Nephron progenitor cell (in vitro differentiated cells): ENCODE measurements at regions not wholly inside any gene's neighbourhood (a gene's known extent, or its start where the extent isn't known, plus 50 kb on each side); places are given as distances from the start of the nearest gene placed in this dataset.
A peak's percentile ranks its signal among the peaks of the same experiment; 100 is the strongest.

Source experiments
- DNase-seq: peaks from one replicate; pipeline ENCODE4 v3.0.0; 2021
- H3K27ac Mint-ChIP-seq: 2 replicates; pipeline ENCODE4 v1.8.0; 2021; ENCODE audit warnings: mild to moderate bottlenecking, moderate library complexity, mixed read lengths
- H3K27me3 Mint-ChIP-seq: 2 replicates; pipeline ENCODE4 v1.8.0; 2021; ENCODE audit warnings: mild to moderate bottlenecking, low read depth, mixed read lengths; ENCODE audit not compliant: poor library complexity
- H3K36me3 Mint-ChIP-seq: 2 replicates; pipeline ENCODE4 v1.8.0; 2021; ENCODE audit warnings: low read depth, mixed read lengths
- H3K4me1 Mint-ChIP-seq: 2 replicates; pipeline ENCODE4 v1.8.0; 2021; ENCODE audit warnings: mixed read lengths
- H3K4me3 Mint-ChIP-seq: 2 replicates; pipeline ENCODE4 v1.8.0; 2021; ENCODE audit warnings: mild to moderate bottlenecking, moderate library complexity, mixed read lengths
- H3K9me3 Mint-ChIP-seq: 2 replicates; pipeline ENCODE4 v1.8.0; 2021; ENCODE audit warnings: mild to moderate bottlenecking, moderate library complexity, mixed read lengths
- CTCF ChIP-seq: fragments of 200-600 bp; sonication (generic); IDR thresholded peaks from 2 replicates; pipeline ENCODE4 v1.5.0; 2021; ENCODE audit warnings: antibody characterized with exemption

GRCh38 chr12:127052511-127053232 lies 1214.3 kb upstream of the TMEM132C start:
- Mint-ChIP-seq H3K27me3 (peaks cover 3% of the 10 kb centered on the region), H3K9me3 (peaks cover 8% of the 10 kb centered on the region), H3K4me3 (no peak overlapping the region), H3K4me1 (no peaks in the 10 kb centered on the region), H3K36me3 (no peaks in the 10 kb centered on the region), H3K27ac (no peak overlapping the region)
- DNase-seq = no peak
- TF ChIP-seq CTCF = no peak

GRCh38 chr12:127054531-127054930 lies 1212.4 kb upstream of the TMEM132C start:
- no peak for DNase-seq
- Mint-ChIP-seq H3K4me3 (no peak overlapping the region), H3K36me3 (no peaks in the 10 kb centered on the region), H3K4me1 (no peaks in the 10 kb centered on the region), H3K27me3 (peaks cover 3% of the 10 kb centered on the region), H3K27ac (no peak overlapping the region), H3K9me3 (no peaks in the 10 kb centered on the region)
- TF ChIP-seq CTCF = no peak

GRCh38 chr12:127060310-127060847 lies 1206.6 kb upstream of the TMEM132C start:
- H3K27me3 Mint-ChIP-seq = peaks cover 3% of the 10 kb centered on the region
- H3K36me3 Mint-ChIP-seq = no peaks in the 10 kb centered on the region
- peak overlapping the region; percentile 50 for H3K27ac Mint-ChIP-seq
- no peak for TF ChIP-seq CTCF
- no peaks in the 10 kb centered on the region for H3K9me3 Mint-ChIP-seq
- DNase-seq = no peak
- no peak overlapping the region for H3K4me3 Mint-ChIP-seq
- H3K4me1 Mint-ChIP-seq = no peaks in the 10 kb centered on the region

- H3K27me3 Mint-ChIP-seq = no peaks in the 10 kb centered on the region
- no peaks in the 10 kb centered on the region for H3K36me3 Mint-ChIP-seq
- no peaks in the 10 kb centered on the region for H3K4me1 Mint-ChIP-seq
- no peak for DNase-seq
- H3K4me3 Mint-ChIP-seq = no peak overlapping the region
- H3K27ac Mint-ChIP-seq = no peak overlapping the region
- TF ChIP-seq CTCF = no peak
- no peaks in the 10 kb centered on the region for H3K9me3 Mint-ChIP-seq
Measured at GRCh38 chr12:127060933-127061332, 1206.0 kb upstream of the TMEM132C start.

GRCh38 chr12:127063339-127064072 lies 1203.5 kb upstream of the TMEM132C start:
- no peak for DNase-seq
- H3K36me3 Mint-ChIP-seq = no peaks in the 10 kb centered on the region
- TF ChIP-seq CTCF = no peak
- no peaks in the 10 kb centered on the region for H3K27me3 Mint-ChIP-seq
- no peaks in the 10 kb centered on the region for H3K4me1 Mint-ChIP-seq
- H3K9me3 Mint-ChIP-seq = no peaks in the 10 kb centered on the region
- H3K27ac Mint-ChIP-seq = no peak overlapping the region
- no peak overlapping the region for H3K4me3 Mint-ChIP-seq
